ENCODE measurements at regions not wholly inside any gene's neighbourhood (a gene's known extent, or its start where the extent isn't known, plus 50 kb on each side); places are given as distances from the start of the nearest gene placed in this dataset.

GRCh38 chr3:104878395-104878794 lies 488.3 kb upstream of the ALCAM start:
- WGBS, 2 donors, result 57 to 66% methylated on average over 2 of the region's 2 CpGs
- Histone ChIP-seq H3K36me3 (no peaks in the 10 kb centered on the region), H3K9me3 (no peaks in the 10 kb centered on the region), H3K4me3 (replicated peaks in 1 of 3) (no peak overlapping the region), H3K27ac (no peak overlapping the region), H3K4me1 (no peaks in the 10 kb centered on the region), H3K27me3 (no peaks in the 10 kb centered on the region)
- DNase-seq, result no peak
- intact Hi-C loops (cut with DNase I), result no loop called here
- TF ChIP-seq, protein P1, sequence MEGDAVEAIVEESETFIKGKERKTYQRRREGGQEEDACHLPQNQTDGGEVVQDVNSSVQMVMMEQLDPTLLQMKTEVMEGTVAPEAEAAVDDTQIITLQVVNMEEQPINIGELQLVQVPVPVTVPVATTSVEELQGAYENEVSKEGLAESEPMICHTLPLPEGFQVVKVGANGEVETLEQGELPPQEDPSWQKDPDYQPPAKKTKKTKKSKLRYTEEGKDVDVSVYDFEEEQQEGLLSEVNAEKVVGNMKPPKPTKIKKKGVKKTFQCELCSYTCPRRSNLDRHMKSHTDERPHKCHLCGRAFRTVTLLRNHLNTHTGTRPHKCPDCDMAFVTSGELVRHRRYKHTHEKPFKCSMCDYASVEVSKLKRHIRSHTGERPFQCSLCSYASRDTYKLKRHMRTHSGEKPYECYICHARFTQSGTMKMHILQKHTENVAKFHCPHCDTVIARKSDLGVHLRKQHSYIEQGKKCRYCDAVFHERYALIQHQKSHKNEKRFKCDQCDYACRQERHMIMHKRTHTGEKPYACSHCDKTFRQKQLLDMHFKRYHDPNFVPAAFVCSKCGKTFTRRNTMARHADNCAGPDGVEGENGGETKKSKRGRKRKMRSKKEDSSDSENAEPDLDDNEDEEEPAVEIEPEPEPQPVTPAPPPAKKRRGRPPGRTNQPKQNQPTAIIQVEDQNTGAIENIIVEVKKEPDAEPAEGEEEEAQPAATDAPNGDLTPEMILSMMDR (IDR thresholded peaks at IDR 0.05), result no peak
- TF ChIP-seq POLR2A (IDR thresholded peaks at IDR 0.05), result no peak

- H3K4me1 ChIP-seq, result no peaks in the 10 kb centered on the region
- TF ChIP-seq, protein P1 (IDR thresholded peaks at IDR 0.05), result no peak
- no peak for TF ChIP-seq POLR2A (IDR thresholded peaks at IDR 0.05)
- H3K27me3 ChIP-seq, result no peaks in the 10 kb centered on the region
- no peak overlapping the region for H3K27ac ChIP-seq
- intact Hi-C loops (cut with DNase I), result no loop called here
- no peaks in the 10 kb centered on the region for H3K9me3 ChIP-seq
- no peak overlapping the region for H3K4me3 ChIP-seq (replicated peaks in 1 of 3)
- DNase-seq, result peak in 1 of 2 donors; percentile 3
- H3K36me3 ChIP-seq, result no peaks in the 10 kb centered on the region
- 78 to 86% methylated on average over 2 of the region's 2 CpGs for WGBS, 2 donors
Observed at GRCh38 chr3:104879919-104880318, 486.8 kb upstream of the ALCAM start.

- Histone ChIP-seq H3K36me3 (no peaks in the 10 kb centered on the region), H3K27ac (no peak overlapping the region), H3K9me3 (no peaks in the 10 kb centered on the region), H3K4me1 (no peaks in the 10 kb centered on the region), H3K27me3 (no peaks in the 10 kb centered on the region), H3K4me3 (replicated peaks in 1 of 3) (no peak overlapping the region)
- no peak for DNase-seq
- 87 to 90% methylated on average over 3 of the region's 3 CpGs for WGBS, 2 donors
- intact Hi-C loops (cut with DNase I), result no loop called here
- TF ChIP-seq, protein P1 (IDR thresholded peaks at IDR 0.05), result no peak
- no peak for TF ChIP-seq POLR2A (IDR thresholded peaks at IDR 0.05)
Observed at GRCh38 chr3:104885214-104885814, 481.4 kb upstream of the ALCAM start.

DNA sequence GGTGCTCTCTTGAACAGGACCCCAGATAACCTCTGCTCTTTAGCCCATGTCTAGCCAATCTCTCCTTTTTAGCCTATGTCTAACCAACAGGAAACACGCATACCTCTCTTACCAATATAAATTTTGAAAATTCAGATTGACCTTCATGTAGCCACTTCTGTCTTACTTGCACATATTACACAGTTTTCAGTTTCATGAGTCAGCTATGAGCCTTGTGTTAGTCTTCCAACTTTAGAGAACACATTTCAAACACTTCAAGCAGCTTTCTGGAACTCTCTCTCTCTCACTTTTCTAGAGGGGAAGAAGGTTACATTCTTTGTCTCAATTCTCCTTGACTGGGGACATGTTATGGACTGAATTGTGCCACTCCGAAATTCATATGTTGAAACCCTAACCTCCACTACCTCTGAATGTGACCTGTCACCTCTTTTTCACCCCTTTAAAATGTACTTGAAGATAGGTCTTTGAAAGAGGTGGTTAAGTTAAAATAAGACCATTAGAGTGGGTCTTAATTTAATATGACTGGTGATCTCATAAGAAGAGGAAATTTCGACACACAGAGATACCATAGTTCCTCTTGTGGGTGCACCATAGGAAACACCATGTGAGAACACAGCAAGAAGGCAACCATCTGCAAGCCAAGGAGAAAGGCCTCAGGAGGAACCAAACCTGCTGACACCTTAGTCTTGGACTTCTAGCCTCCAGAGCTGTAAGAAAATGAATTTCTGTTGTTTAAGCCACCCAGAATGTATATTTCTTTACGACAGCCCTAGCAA lies 480.3 kb upstream of the ALCAM start:
- TF ChIP-seq POLR2A (IDR thresholded peaks at IDR 0.05), result no peak
- TF ChIP-seq, protein P1 (IDR thresholded peaks at IDR 0.05), result no peak
- Histone ChIP-seq H3K27me3 (no peaks in the 10 kb centered on the region), H3K4me1 (no peaks in the 10 kb centered on the region), H3K27ac (no peak overlapping the region), H3K9me3 (no peaks in the 10 kb centered on the region), H3K36me3 (no peaks in the 10 kb centered on the region), H3K4me3 (replicated peaks in 1 of 3) (no peak overlapping the region)
- intact Hi-C loops (cut with DNase I), result no loop called here
- DNase-seq, result no peak
- WGBS, 2 donors, result 92 to 95% methylated on average over 4 of the region's 4 CpGs

- Histone ChIP-seq H3K36me3 (no peaks in the 10 kb centered on the region), H3K27me3 (no peaks in the 10 kb centered on the region), H3K4me1 (no peaks in the 10 kb centered on the region), H3K4me3 (replicated peaks in 1 of 3) (no peak overlapping the region), H3K27ac (no peak overlapping the region), H3K9me3 (no peaks in the 10 kb centered on the region)
- 52 to 60% methylated on average over 3 of the region's 3 CpGs for WGBS, 2 donors
- TF ChIP-seq, protein P1 (IDR thresholded peaks at IDR 0.05), result no peak
- no peak for TF ChIP-seq POLR2A (IDR thresholded peaks at IDR 0.05)
- intact Hi-C loops (cut with DNase I), result no loop called here
- DNase-seq, result no peak
Observed at GRCh38 chr3:104887069-104887468, 479.6 kb upstream of the ALCAM start.
